Esophagus muscularis mucosa (tissue), 3 donors: ENCODE measurements at regions not wholly inside any gene's neighbourhood (a gene's known extent, or its start where the extent isn't known, plus 50 kb on each side); places are given as distances from the start of the nearest gene placed in this dataset.

Source experiments
- POLR2A ChIP-seq: fragments of 450-650 bp; IDR thresholded peaks from one replicate; pipeline ENCODE4 v1.6.1; 2017; ENCODE audit warnings: antibody characterized with exemption, moderate library complexity, mild to moderate bottlenecking, low read depth
- TF ChIP-seq, protein P1 (sequence below), 3 experiments: fragments of 200-600 bp in 2 of 3; fragments of 450-650 bp in 1 of 3; sonication (generic) in 2 of 3; IDR thresholded peaks; one replicate each; pipeline ENCODE4 v1.5.1; 2017 to 2019; ENCODE audit warnings: antibody characterized with exemption in 3 of 3, mild to moderate bottlenecking in 2 of 3, moderate library complexity in 1 of 3

GRCh38 chr1:67596674-67597073 lies 88.3 kb upstream of the GADD45A start:
- TF ChIP-seq, protein P1, sequence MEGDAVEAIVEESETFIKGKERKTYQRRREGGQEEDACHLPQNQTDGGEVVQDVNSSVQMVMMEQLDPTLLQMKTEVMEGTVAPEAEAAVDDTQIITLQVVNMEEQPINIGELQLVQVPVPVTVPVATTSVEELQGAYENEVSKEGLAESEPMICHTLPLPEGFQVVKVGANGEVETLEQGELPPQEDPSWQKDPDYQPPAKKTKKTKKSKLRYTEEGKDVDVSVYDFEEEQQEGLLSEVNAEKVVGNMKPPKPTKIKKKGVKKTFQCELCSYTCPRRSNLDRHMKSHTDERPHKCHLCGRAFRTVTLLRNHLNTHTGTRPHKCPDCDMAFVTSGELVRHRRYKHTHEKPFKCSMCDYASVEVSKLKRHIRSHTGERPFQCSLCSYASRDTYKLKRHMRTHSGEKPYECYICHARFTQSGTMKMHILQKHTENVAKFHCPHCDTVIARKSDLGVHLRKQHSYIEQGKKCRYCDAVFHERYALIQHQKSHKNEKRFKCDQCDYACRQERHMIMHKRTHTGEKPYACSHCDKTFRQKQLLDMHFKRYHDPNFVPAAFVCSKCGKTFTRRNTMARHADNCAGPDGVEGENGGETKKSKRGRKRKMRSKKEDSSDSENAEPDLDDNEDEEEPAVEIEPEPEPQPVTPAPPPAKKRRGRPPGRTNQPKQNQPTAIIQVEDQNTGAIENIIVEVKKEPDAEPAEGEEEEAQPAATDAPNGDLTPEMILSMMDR (IDR thresholded peaks at IDR 0.05): no peak
- no peak for TF ChIP-seq POLR2A
